KBM-7 (cell line): ENCODE measurements at regions not wholly inside any gene's neighbourhood (a gene's known extent, or its start where the extent isn't known, plus 50 kb on each side); places are given as distances from the start of the nearest gene placed in this dataset.

Experiments used
- DNase-seq: peaks from one replicate; pipeline ENCODE4 v3.0.0-alpha.2; 2015
- in situ Hi-C: fragments of 300-500 bp; cut with MboI; formaldehyde crosslinking; loops from 2 replicates; pipeline ENCODE4 v1.14.3; 2020; ENCODE audit warnings: low sequenced_read_pairs, low pct_unique_long_range_greater_than_20kb, mixed read lengths

DNA sequence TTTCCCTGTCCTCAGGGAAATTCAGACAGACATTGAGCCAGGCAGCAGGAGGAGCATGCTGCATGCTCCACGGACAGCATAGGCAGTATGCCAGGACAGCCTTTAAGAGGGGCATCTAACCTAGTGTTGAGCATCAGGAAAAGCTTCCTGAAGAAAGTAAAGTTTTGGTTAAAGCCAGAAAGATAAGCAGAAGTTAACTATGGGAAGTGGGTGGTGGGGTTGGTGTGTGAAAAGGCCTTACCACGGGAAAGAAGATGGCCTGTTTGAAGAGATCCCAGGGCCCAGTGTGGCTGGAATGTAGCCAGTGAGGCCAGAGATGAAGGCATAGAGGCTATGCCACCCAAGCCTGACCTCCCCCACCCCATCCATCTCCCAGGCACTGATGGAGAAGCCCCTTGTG, 102.4 kb upstream of the PLXNA4 start:
- in situ Hi-C loops: no loop called here
- peak; percentile 51 for DNase-seq

DNA sequence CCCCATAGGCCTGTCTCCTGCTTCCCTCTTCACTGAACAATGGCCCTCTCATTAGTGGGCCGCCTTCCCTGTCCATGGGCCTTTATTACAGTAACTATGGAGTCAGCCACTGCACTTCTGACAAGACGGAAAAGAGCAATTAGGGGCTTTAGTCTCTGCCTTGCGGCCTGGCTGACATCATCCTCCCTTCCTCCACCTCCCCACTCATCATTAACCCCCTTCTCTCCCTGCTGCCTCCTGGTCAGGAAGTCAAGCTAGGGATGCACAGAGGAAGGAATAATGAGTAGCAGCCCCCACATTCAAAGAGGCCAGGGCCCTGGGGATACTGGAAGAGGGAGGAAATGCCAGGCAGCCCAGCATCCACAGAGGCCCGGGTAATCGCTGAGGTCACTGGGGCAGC, 101.6 kb upstream of the PLXNA4 start:
- peak; percentile 87 for DNase-seq
- in situ Hi-C loops: no loop called here

DNA sequence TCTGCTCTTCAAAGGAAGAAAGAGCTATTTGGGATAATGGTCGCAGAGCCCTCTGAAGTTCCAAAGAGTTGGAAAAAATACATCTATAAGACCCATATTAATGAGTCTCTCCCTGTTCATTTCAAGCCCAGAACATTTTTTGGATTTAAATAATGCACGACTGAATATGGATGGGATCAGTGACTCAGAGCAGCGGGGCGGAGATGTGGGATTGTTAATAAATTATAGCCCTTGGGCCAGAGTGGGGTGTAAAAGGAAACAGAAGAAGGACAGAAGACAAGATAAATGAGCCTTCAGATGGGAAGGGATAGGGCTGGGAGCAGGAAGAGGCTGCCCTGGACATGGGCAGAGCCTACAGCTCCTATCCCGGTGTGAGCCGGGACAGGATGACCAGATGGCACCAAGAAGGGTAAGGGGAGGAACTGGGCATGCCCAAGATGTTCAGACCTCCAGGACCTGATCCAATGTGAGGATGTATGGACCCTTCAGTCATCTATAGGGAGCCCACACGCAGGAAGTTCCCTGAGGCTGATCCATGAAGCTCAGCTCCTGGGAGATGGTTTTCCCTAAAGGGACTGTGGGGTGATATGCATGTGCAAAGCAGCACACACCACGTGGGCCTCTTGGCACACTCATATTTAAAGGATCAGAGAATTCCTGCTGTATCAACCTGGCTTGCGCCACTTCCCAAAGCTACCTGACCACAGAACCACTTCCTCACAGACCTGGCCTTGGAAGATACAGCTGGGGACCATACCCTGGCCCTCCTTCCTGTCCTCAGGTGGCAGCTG, 96.1 kb upstream of the PLXNA4 start:
- in situ Hi-C loops: no loop called here
- no peak for DNase-seq

DNA sequence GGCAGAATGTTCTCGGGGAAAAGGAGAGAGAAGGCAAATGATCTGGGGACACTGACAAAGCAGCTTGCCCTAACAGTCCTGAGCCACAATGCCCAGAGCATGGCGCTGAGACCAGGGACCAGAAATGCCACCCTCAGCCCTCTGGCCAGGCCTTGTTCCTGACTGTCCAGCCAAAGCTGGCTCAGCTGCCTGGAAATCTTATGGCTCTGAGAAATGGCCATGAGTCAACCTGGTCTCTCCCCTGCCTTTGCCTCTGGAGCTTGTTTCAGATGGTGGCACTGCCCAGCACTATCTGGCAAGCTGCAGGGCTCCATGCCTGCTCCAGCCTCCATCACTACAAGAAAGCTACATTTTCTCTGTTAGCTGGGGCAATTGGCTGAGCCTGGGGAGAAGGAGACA, 90.5 kb upstream of the PLXNA4 start:
- in situ Hi-C loops: no loop called here

DNA sequence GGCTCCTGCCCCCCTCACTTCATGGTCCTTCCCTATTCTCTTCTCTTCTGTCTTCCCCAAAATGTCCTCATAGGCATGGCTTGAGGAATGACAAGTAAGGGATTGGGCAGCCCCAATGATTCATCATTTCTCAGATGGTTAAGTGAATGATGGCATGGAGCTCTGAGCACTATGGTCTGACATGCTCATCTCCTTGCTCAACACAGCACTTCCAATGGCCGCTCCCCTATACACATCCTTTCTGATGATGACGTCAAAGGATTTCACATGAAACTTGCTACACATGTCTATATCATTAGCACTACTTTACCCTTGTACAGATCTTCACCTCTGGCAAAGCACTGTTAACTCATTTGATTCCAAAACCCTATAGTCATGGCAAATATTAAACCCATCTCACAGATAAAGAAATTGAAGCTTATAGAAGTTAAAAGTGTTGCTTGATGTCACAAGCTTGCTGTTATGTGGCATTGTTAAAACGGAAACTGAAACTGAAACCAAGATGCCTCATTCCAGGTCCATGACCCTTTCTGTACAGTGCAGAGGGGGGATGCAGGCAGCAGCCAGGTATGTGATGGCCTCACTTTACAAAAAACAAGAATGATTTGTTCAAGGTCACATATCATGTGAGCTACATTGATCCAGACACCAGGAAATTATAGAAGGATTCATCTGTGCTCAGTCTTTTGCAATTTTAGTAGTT, 90.0 kb upstream of the PLXNA4 start:
- DNase-seq: no peak
- in situ Hi-C loops: no loop called here

More for the DNA sequence above, 90.5 kb upstream of the PLXNA4 start:
- no peak for DNase-seq

DNA sequence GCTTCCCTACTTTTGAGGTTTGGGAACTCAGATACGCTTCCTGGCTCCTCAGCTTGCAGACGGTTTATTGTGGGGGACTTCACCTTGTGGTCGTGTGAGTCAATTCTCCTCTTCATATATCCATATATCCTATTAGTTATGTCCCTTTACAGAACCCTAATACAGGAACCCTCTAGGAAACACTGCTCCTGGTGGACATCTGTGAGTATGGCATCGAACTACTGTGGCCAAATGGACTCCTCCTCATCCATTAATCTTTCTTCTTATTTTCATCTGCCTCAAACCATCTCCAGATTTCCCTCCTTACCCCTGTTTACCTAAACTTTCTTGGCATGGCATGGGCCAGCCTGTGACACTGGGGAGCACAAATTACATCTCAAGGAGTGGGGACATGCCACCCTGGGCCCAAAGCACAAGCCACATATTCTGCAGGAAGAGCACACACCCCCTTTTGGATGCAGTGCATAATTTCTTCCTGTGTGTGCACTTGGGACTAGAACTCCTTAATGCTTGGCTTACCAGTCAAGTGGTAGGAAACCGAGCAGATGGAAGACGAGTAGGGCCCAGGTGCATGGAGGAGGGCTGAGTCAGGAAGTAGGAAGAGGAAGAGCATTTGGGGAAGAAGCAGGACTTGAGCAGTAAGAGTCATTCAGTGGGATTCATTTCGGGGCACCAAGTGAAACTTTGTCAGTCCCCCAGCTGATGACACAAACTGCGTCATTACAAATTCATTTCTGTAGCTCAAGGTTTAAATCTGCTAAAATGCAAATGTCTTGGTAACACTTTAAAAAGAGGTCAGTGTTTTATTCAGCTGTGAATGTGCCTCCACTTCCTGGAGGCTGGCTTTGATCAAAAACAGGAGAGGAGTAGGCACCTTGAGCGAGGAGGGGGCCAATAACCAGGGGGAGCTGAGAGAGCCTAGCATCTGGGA, 80.8 kb upstream of the PLXNA4 start:
- peak; percentile 62 for DNase-seq
- in situ Hi-C loops: no loop called here

DNA sequence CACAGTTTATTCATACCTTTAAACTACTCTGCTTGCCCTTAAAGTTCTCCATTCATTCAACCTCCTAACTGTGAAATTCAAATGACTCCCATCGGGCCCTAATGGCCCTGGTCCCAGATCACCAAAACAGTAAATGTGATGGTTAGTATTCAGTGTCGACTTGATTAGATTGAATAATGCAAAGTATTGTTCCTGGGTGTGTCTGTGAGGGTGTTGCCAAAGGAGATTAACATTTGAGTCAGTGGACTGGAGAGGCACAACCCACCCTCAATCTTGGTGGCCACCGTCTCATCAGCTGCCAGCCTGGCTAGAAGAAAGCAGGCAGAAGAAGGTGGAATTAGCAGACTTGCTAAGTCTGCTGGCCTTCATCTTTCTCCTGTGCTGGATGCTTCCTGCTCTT, 80.1 kb upstream of the PLXNA4 start:
- in situ Hi-C loops: no loop called here
- DNase-seq: no peak

DNA sequence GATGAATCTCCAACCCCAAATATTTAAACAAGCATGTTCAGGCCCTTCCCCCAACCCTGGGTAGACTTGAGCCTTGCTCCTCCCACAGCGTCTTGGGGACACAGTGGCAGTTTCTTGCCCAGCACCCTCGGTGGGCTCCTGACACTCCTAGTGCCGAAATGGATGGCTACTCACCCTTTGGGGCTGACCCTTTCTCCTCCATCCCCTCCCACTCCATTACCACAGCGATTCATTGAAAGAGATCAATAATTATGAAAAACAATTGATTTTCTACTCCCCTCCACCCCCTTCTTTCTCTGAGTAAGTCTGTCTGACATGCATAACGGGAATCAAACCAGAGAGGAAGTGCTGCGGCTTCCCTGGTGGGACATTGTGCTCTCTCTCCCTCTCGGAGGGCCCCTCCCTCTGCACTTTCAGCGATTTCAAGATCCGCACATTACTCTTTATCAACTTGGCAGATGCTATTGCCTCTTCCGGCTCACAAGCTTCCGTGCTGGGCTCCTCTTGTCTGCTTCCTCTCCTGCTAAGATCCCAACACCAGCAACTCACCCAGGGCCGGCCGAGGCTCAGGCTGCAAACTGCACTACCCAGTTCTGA, 79.0 kb upstream of the PLXNA4 start:
- in situ Hi-C loops: no loop called here

DNA sequence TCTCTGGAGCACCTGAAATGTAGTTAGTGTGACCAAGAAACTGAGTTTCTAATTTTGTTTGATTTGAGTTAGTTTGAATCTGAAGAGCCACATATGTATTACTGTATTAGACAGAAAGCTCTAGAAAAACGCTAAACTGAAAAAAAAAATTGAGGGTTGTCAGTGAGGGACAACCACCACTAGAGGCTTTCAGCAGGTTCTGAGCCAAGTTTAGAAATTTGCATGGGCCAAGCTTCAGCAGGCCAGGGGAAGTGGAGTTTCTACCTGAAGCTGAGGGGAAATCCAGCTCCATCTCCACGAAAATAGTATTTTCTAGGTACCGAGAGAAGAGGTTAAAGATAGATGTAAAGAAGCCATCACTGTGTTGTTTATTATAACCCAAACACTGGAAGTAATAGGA, 77.9 kb upstream of the PLXNA4 start:
- in situ Hi-C loops: no loop called here

More for the DNA sequence above, 79.0 kb upstream of the PLXNA4 start:
- peak; percentile 98 for DNase-seq

DNA sequence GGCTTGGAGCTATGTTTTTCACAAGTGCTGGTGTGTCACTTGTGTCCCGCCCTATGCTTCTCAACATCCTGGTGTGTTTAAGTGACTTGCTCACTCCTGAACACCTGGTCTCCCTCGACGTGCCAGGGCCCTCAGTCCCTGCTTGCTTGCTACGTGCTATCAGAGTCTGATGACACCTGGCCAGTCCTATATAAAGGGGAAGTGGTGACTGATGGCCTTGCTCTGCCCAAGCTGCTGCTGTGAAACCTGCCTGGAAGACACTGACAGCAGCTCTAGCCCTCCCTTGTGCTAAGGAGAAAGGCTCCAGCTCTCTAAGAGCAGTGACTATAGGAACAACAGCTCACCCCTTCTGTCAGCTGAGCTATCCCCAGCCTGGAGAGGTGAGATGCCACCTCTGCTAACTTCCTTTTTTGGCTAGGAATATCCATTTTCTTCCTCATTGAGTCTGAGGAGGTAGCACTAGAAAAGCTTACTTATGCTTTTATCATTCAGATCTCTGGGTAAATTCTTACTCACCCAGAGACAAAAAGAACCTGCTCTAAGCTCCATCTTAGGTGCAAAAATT, 77.2 kb upstream of the PLXNA4 start:
- DNase-seq: peak; percentile 72
- in situ Hi-C loops: no loop called here

More for the DNA sequence above, 77.9 kb upstream of the PLXNA4 start:
- peak; percentile 61 for DNase-seq

DNA sequence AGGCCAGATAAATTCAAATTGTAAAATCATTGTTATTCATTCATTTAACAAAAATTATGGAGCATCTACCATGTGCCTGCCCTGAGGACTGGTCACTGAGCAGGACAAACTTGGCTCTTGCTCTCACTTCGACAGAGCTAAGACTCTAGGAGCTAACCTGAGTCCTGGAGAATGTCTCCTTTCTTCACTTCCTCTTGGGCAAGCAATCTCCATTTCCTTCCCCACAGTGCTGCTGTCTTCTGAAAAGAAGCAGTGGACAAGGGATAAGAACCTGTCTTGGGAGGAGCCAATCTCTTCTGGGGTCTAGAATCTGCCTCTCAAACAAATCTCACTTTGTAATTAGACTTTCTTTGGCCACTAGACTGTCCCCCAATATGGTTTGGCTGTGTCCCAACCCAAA, 76.2 kb upstream of the PLXNA4 start:
- in situ Hi-C loops: no loop called here
- DNase-seq: peak; percentile 32

DNA sequence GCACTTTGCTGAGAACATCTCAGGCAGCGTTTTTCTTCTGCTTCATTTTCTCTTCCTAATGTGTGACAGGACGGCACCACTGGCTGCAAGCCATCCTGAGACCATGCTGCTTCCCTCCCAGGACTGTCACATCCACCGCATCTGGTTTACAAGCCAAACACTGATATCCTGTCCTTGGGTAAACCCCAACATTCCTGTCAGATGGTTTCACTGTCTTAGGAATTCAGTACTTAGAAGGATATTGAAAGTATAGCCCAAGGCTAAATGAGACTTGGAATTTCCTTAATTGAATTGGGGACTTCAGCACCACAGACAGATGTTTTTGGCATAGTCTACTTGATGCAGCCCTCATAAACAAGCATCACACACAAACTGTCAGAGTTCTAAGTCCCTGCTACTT, 74.2 kb upstream of the PLXNA4 start:
- DNase-seq: no peak
- in situ Hi-C loops: no loop called here

DNA sequence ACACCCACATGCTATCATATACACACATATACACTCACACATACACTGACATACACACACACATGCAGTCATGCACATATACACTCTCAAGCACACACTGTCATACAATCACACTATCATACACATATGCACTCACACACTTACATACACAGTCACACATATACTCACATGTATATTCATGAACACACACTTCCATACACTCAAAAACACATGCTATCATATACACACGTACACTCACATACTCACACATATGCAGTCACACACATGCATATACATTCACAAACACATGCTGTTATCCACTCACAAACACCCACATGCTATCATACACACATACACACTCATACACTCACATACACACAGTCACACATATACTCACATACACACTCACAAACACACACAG, 71.0 kb upstream of the PLXNA4 start:
- DNase-seq: no peak
- in situ Hi-C loops: no loop called here

DNA sequence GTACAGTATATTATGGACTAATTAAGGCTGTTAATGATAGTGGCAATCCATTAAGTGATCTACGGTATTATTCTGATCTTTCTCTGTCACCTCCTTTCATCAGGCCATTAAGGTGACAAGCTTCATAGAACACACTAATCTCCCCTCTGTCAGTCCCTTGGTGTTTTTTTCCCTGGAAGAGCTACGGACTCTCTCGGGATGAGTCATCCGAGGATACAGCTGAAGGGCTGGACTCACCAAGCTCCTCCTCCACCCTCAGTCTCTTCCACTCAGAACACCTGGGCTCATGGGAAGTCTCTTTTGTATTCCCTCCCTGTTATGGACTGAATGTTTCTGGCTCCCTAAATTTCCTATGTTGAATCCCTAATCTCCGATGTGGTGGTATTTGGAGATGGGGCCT, 69.8 kb upstream of the PLXNA4 start:
- no peak for DNase-seq
- in situ Hi-C loops: no loop called here

DNA sequence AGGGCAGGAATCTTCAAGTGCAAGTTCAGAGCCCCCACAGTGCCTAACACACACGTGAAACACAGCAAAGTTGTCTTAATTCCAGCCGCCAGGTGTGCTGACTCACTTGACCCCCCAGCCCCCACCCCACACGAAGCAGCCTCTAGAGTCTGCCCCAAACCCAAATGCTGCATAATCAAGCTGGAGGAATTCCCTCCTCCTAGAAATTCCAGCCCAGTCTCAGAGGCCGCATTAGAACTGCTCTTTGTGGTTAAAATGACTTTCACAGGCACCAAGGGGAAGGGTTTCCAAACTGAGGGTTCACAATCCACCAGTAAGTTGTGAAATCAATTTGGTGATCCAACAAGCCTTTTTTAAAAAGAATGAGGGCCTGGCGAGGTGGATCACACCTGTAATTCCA, 67.0 kb upstream of the PLXNA4 start:
- no peak for DNase-seq

DNA sequence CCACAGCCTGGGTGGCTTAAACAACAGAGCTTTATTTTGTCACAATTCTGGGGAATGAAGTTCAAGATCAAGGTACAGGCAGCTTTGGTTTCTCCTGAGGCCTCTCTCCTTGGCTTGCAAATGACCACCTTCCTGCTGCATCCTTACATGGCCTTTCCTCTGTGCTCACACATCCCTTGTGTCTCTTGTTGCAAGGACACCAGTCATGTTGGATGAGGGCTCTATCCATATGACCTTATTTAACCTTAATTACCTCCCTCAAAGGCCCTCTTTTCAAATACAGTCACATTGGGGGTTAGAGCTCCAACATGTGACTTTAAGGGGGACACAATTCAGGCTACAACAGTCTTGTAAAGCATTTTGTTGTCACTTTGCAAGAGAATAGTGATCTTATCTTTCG, 65.0 kb upstream of the PLXNA4 start:
- in situ Hi-C loops: no loop called here
- DNase-seq: no peak

More for the DNA sequence above, 67.0 kb upstream of the PLXNA4 start:
- in situ Hi-C loops: no loop called here

DNA sequence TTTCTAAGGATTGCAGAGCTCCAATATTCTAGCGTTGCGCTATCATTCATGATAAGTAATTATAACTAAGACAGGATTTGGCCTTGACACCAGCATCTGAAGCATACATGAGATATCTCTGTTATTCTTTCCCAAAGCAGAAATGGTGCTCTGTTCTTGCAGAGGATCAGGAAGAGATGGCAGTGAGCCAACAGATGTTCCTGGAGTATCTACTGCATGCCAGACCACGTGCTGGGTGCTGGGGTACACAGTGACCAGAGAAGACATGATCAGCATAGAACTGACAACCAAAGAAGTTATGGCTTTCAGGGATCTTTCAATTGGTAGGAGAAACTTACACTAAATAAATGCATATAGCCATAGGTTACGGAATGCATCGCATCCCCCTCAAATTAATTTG, 63.7 kb upstream of the PLXNA4 start:
- in situ Hi-C loops: no loop called here
- DNase-seq: no peak

DNA sequence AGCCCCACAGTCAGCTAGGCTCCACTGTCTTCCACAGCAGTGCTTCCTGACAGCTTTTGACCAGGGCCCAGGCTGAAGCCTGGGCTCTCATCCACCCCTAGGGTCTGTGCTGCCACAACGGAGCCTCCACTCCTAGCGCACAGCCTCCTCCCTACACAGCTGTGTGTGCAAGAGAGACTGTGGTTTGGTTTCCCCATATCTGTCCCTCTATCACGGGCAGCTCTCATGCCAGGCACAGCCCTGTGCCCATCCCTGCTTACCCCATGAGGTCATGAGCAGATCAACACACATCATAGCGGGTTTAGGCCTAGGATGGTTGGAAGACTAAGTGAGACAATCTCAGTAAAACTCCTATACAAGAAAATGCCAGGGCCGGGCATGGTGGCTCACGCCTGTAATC, 61.7 kb upstream of the PLXNA4 start:
- in situ Hi-C loops: no loop called here
- DNase-seq: no peak

DNA sequence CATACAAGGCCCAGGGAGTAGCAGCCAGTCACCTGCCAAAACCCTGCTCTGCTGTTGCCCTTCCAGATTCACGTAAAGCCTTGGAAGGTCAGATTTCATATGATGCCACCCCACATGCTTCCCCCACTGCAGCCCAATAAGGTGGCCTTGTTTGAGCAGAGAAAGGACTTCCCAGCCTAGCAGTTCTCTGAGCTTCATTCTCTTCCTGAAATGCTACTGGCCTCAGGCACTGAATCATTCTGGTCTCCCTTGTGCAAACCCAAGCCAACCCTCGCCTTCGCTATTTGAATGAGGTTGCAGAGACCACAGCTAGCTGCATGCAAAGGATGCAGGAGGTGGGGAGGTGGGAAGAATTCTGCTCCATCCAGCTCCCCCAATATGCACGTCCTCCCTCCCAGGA, 60.3 kb upstream of the PLXNA4 start:
- DNase-seq: no peak
- in situ Hi-C loops: no loop called here
